ENCODE measurements at regions not wholly inside any gene's neighbourhood (a gene's known extent, or its start where the extent isn't known, plus 50 kb on each side); places are given as distances from the start of the nearest gene placed in this dataset.

- Mint-ChIP-seq H3K9me3 (peaks cover 10% of the 10 kb centered on the region), H3K4me1 (no peaks in the 10 kb centered on the region), H3K4me3 (no peak overlapping the region), H3K36me3 (ENCODE audit: low read depth) (peaks cover 5% of the 10 kb centered on the region; the same call in 1 of the 3 replicates), H3K27ac (no peak overlapping the region), H3K27me3 (ENCODE audit: insufficient read depth, low read depth, poor library complexity) (no peaks in the 10 kb centered on the region)
- Histone ChIP-seq H3K9me2 (ENCODE audit: insufficient read depth) (no peaks in the 10 kb centered on the region), H3K27ac (ENCODE audit: low read depth) (no peak overlapping the region), H4K20me1 (replicated peaks; ENCODE audit: insufficient read depth) (no peaks in the 10 kb centered on the region), H3K27me3 (ENCODE audit: insufficient read depth) (no peaks in the 10 kb centered on the region), H3K36me3 (ENCODE audit: insufficient read depth) (0 out of 2 replicates have a peak, but pooled peaks cover 4% of the 10 kb centered on the region), H3K4me1 (ENCODE audit: insufficient read depth) (no peaks in the 10 kb centered on the region), H3K79me2 (replicated peaks; ENCODE audit: insufficient read depth) (no peaks in the 10 kb centered on the region), H3K4me3 (no peak overlapping the region), H2AFZ (peak overlapping the region; percentile 34; the same call in 1 of the 2 replicates), H3F3A (replicated peaks; ENCODE audit: low read depth) (no peaks in the 10 kb centered on the region), H3K4me2 (no peak overlapping the region)
- ATAC-seq: no peak
- TF ChIP-seq CTCF (conservative IDR thresholded peaks at IDR 0.05; ENCODE audit: low read depth in 2 of 2): no peak
- TF ChIP-seq STAT1 (IDR thresholded peaks at IDR 0.05; ENCODE audit: unreplicated experiment): no peak
- no peak for TF ChIP-seq POLR2AphosphoS5 (IDR thresholded peaks at IDR 0.05; ENCODE audit: low read depth)
- TF ChIP-seq NANOG (IDR thresholded peaks at IDR 0.05; ENCODE audit: borderline replicate concordance): no peak
- TF ChIP-seq REST (IDR thresholded peaks at IDR 0.05; ENCODE audit: unreplicated experiment): no peak
- no peak for TF ChIP-seq ETS1 (IDR thresholded peaks at IDR 0.05)
- TF ChIP-seq EZH2 (IDR thresholded peaks at IDR 0.05; ENCODE audit: low read depth, unreplicated experiment): no peak
- TF ChIP-seq EZH2phosphoT487 (IDR thresholded peaks at IDR 0.05; ENCODE audit: unreplicated experiment): no peak
- no peak for DNase-seq (ENCODE audit: low spot score)
Observed at GRCh38 chr5:4847766-4848165, 292.4 kb upstream of the ADAMTS16 start.

- TF ChIP-seq ZNF114 (CRISPR knock-in tag; IDR thresholded peaks at IDR 0.05): no peak
- Mint-ChIP-seq H3K9me3 (no peaks in the 10 kb centered on the region; the same call in 2 of the 3 replicates), H3K4me1 (peaks cover 9% of the 10 kb centered on the region), H3K27ac (0 out of 2 replicates have a peak overlapping the region, but pooled peaks have one; percentile 38), H3K36me3 (ENCODE audit: low read depth) (no peaks in the 10 kb centered on the region), H3K27me3 (ENCODE audit: insufficient read depth, low read depth, poor library complexity) (peaks cover 2% of the 10 kb centered on the region), H3K4me3 (no peak overlapping the region)
- Histone ChIP-seq H3K4me3 (0 out of 2 replicates have a peak overlapping the region, but pooled peaks have one; percentile 7), H3K27ac (ENCODE audit: low read depth) (no peak overlapping the region), H4K20me1 (replicated peaks; ENCODE audit: insufficient read depth) (no peaks in the 10 kb centered on the region), H3K9me2 (ENCODE audit: insufficient read depth) (no peaks in the 10 kb centered on the region), H3K79me2 (replicated peaks; ENCODE audit: insufficient read depth) (no peaks in the 10 kb centered on the region), H3F3A (replicated peaks; ENCODE audit: low read depth) (no peaks in the 10 kb centered on the region), H3K4me1 (ENCODE audit: insufficient read depth) (peaks cover 10% of the 10 kb centered on the region), H3K27me3 (ENCODE audit: insufficient read depth) (no peaks in the 10 kb centered on the region), H2AFZ (peak overlapping the region; percentile 49; the same call in 1 of the 2 replicates), H3K4me2 (0 out of 2 replicates have a peak overlapping the region, but pooled peaks have one; percentile 28), H3K36me3 (ENCODE audit: insufficient read depth) (no peaks in the 10 kb centered on the region)
- peak; percentile 61 for ATAC-seq
- peak; percentile 34 for DNase-seq (ENCODE audit: low spot score)
Observed at GRCh38 chr5:4855036-4855435, 285.1 kb upstream of the ADAMTS16 start.

Measured in GM23338 (cell line).